Stimulated activated CD8-positive, alpha-beta memory T cell treated with anti-CD3 and anti-CD28 coated beads, Interleukin-4, amount 100 ng/mL, for 48 hours (primary cell): ENCODE measurements at regions not wholly inside any gene's neighbourhood (a gene's known extent, or its start where the extent isn't known, plus 50 kb on each side); places are given as distances from the start of the nearest gene placed in this dataset.

Experiments used
- DNase-seq: peaks from one replicate; pipeline ENCODE4 v3.0.0-alpha.2; 2020

DNA sequence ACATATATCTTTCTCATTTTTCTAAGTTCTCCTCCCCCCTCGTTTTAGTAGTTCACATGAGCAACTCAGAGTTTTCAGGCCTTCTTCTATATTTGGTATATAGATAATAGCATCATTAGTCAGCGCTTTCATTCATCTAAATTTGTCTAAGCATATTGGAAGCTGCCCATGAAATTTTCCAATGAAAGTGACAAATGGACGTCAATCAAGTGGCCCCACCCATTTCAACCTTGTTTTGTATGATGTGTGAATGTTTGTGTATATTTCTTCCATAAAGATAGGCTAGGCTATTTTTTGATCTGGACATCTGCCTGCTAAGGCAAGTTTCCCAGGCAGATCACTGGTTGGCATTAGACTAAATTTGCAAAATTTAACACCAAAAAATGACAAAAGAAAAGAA, 104.0 kb upstream of the SSBP2 start:
- no peak for DNase-seq

GRCh38 chr5:81854485-81854884, 103.6 kb upstream of the SSBP2 start:
- no peak for DNase-seq

- no peak for DNase-seq
Observed at GRCh38 chr5:81853030-81853357, 102.1 kb upstream of the SSBP2 start.

- peak; percentile 39 for DNase-seq
Observed at GRCh38 chr5:81852291-81853029, 101.6 kb upstream of the SSBP2 start.

- DNase-seq: peak; percentile 92
Observed at GRCh38 chr5:81851481-81852178, 100.7 kb upstream of the SSBP2 start.

DNA sequence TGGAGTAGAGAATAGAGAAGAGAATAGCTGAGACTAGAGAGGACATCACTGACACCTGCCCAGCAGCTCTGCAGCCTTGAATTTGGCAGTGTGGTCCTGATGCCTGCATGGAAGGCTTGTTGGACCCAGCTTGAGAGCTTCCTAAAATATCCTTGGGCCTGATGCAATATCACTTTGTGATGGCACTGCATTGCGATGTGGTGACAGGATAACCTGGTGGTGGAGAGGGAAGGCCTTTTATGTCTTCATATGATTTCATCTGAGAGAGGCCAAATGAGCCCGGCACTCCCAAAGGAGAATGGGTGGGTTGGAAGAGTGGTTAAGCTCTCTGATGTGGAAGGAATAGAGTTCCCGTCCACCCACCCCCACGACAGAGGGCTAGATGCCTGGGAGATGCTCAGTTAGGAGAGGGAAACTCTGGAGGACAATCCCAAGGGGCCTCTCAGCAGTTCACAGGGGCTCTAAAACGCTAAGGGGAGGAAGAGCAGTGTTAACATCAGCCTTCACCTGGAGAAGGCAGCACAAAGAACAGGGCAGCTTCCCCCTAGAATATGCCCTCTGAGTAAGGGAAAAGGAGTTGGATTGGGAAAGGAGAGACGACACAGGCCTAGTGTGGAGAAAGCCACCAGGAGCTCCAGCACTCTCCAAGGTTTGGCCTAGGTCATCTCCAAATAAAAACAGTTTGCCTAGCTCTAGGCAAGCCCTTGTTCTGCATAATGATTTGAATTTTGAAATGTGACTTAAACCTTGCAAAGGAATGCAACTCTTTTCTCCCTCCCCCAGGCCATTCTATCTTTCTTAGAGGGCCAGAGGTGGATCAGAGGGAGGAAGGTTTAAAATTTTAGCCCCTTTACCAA, 99.8 kb upstream of the SSBP2 start:
- no peak for DNase-seq

DNA sequence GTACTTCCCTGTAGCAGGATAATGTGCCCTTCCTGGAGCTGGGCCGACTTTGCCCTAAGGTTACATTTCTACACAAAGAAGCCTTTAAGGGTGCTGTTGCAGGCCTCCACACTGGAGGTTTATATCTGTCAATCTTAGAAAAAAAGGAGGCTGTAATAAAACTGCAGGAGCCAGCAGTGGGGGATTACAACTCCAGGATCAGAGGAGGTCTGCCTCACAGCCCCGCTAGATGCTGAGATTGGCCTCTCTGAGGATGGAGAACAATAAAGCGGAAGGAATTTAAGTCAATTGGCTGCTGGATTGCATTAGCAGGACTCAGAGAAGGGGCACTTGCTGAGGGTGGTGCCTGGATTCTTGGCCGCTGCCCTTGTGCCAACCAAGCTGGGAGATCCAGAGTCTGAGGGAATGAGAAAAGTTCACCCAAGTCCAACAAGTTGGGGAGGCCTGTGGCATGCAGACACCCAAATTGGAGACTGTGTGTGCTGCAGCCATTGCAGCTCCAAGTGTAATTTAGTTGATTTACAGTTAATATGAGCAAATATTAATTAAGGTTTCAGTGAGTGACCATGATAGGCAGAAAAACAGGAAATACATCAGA, 99.0 kb upstream of the SSBP2 start:
- DNase-seq: no peak

GRCh38 chr5:81848362-81848880, 97.5 kb upstream of the SSBP2 start:
- DNase-seq: no peak

GRCh38 chr5:81846301-81846700, 95.4 kb upstream of the SSBP2 start:
- DNase-seq: no peak

- DNase-seq: no peak
Observed at GRCh38 chr5:81843845-81844244, 92.9 kb upstream of the SSBP2 start.

GRCh38 chr5:81842795-81843398, 92.0 kb upstream of the SSBP2 start:
- no peak for DNase-seq

GRCh38 chr5:81839034-81839433, 88.1 kb upstream of the SSBP2 start:
- DNase-seq: no peak

- DNase-seq: no peak
Observed at GRCh38 chr5:81838307-81838906, 87.5 kb upstream of the SSBP2 start.

- DNase-seq: no peak
Observed at GRCh38 chr5:81837667-81838306, 86.9 kb upstream of the SSBP2 start.

DNA sequence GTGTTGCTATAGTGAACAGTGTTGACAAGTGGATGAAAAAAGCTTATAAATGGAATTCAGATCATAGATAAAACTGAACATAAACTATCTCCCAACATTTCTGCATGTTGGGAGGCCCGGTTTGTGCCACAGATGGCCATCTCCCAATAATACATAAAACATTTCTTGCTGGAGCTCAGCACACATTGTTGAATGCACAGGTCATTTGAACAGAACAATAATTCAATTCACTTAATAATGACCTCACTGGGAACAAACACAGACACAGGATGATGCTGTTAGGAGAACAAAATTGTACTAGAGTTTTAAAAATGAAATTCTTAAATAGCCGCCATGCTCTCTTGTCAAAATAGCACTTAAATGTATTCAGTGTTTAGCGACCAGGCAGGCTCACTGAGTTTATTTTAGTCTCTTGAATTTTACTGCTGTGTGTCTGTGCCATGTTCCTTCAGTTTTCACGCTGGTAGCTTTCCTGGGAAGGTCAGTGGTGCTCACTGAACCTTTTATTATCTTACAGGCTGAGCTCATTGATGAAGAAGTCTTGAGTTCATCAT, 85.0 kb upstream of the SSBP2 start:
- no peak for DNase-seq

GRCh38 chr5:81834021-81834660, 83.2 kb upstream of the SSBP2 start:
- DNase-seq: no peak

GRCh38 chr5:81830596-81830995, 79.7 kb upstream of the SSBP2 start:
- DNase-seq: no peak

GRCh38 chr5:81829242-81829641, 78.3 kb upstream of the SSBP2 start:
- no peak for DNase-seq

GRCh38 chr5:81827500-81827899, 76.6 kb upstream of the SSBP2 start:
- DNase-seq: no peak

DNA sequence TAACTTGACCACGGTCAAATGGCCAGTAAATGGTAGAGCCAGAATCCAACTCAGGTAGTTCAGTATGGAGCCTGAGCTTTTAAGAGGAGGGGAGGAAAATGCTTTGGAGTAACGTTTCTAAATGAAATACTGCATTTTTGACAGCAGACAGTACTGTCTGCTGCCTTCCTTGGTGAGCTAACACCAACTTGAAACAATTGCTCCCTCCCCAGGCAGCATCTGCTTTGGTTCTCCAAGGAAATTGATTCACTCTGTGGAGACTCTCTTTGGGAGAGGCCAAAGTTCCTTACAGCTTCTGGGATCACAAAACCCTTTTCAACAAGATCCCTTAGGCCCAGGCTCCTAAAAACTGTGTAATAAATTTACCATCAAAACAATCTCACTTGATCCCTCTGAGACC, 75.2 kb upstream of the SSBP2 start:
- no peak for DNase-seq

GRCh38 chr5:81825237-81825636, 74.3 kb upstream of the SSBP2 start:
- DNase-seq: no peak
